OCI-LY3 (cell line): ENCODE measurements at regions not wholly inside any gene's neighbourhood (a gene's known extent, or its start where the extent isn't known, plus 50 kb on each side); places are given as distances from the start of the nearest gene placed in this dataset.

Experiments
- H2AFZ ChIP-seq: fragments of 200-600, 300-600 bp; shearing (Covaris generic); 2 replicates; pipeline ENCODE4 v1.6.0; 2014; ENCODE audit warnings: antibody characterized with exemption, low read depth, low read length
- H3K27ac ChIP-seq: fragments of 200-600, 300-600 bp; sonication (generic); 2 replicates; pipeline ENCODE4 v1.5.1; 2014; ENCODE audit warnings: mild to moderate bottlenecking, low read length, moderate library complexity, mixed read lengths
- H3K27me3 ChIP-seq: fragments of 200-600, 300-600 bp; sonication (generic); 2 replicates; pipeline ENCODE4 v1.6.1; 2014; ENCODE audit warnings: low read depth, low read length, mixed read lengths
- H3K36me3 ChIP-seq: fragments of 200-600, 300-600 bp; sonication (generic); replicated peaks from 2 replicates; pipeline ENCODE3; 2014; ENCODE audit warnings: low read depth, low read length, mixed read lengths
- H3K4me1 ChIP-seq: fragments of 300-600, 200-600 bp; sonication (generic); 2 replicates; pipeline ENCODE4 v1.6.1; 2014; ENCODE audit warnings: low read length, mixed read lengths
- H3K4me2 ChIP-seq: fragments of 200-600, 300-600 bp; sonication (generic); 2 replicates; pipeline ENCODE4 v1.6.1; 2014; ENCODE audit warnings: low read length, mixed read lengths
- H3K4me3 ChIP-seq: fragments of 300-600, 200-600 bp; sonication (generic); 2 replicates; pipeline ENCODE4 v1.5.1; 2014; ENCODE audit warnings: antibody characterized with exemption, mild to moderate bottlenecking, low read length, moderate library complexity
- H3K79me2 ChIP-seq: fragments of 300-600, 200-600 bp; shearing (Covaris generic); 2 replicates; pipeline ENCODE4 v1.6.1; 2014; ENCODE audit warnings: mild to moderate bottlenecking, low read length, mixed read lengths
- H3K9ac ChIP-seq: fragments of 300-600, 200-600 bp; shearing (Covaris generic); 2 replicates; pipeline ENCODE4 v1.6.0; 2014; ENCODE audit warnings: mild to moderate bottlenecking, low read length, moderate library complexity
- H3K9me3 ChIP-seq: fragments of 200-600, 300-600 bp; shearing (Covaris generic); 2 replicates; pipeline ENCODE4 v1.6.1; 2014; ENCODE audit warnings: low read length, mixed read lengths; ENCODE audit not compliant: insufficient read depth
- H4K20me1 ChIP-seq: fragments of 200-600, 300-600 bp; sonication (generic); 2 replicates; pipeline ENCODE4 v1.6.1; 2016; ENCODE audit warnings: low read length, mixed read lengths; ENCODE audit not compliant: insufficient read depth
- EZH2phosphoT487 ChIP-seq: fragments of 200-600 bp; shearing (Covaris generic); IDR thresholded peaks from 2 replicates; pipeline ENCODE4 v1.6.1; 2018; ENCODE audit warnings: antibody characterized with exemption, mixed run types, low read depth
- TF ChIP-seq, protein P1 (sequence below): fragments of 200-600, 300-600 bp; sonication (generic); IDR thresholded peaks from 2 replicates; pipeline ENCODE4 v1.5.1; 2014; ENCODE audit warnings: antibody characterized with exemption, low read length, low read depth

DNA sequence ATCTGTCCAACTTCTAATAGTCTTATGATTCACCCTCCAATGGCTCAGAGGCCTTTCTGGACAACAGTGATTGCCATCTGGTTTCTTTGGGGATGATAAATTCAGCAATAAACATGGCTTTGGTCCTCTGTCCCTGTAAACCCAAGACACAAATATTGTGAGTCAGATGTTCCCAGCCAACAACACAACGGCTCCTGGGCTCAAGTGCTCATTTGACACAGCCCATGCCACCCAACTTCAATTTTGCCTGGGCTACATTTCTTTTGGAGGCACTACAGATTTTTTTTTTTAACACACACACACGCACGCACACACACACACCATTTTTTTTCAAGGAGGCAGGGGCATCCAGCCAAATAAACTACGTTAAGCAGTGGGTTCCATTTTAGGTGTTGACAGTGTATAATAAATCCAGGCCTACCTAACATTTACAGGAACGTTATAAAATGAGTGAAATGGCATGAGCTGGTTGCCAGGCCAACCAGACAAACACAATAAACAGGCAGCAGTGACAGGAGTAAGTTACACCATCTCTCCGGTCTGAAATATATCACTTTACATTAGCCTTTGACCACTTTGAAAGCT lies 939.9 kb upstream of the SOX9 start:
- no peaks in the 10 kb centered on the region for H3K4me1 ChIP-seq
- H2AFZ ChIP-seq, result no peak overlapping the region
- no peaks in the 10 kb centered on the region for H4K20me1 ChIP-seq
- no peaks in the 10 kb centered on the region for H3K27me3 ChIP-seq
- no peak overlapping the region for H3K9ac ChIP-seq
- no peaks in the 10 kb centered on the region for H3K36me3 ChIP-seq
- TF ChIP-seq, protein P1, sequence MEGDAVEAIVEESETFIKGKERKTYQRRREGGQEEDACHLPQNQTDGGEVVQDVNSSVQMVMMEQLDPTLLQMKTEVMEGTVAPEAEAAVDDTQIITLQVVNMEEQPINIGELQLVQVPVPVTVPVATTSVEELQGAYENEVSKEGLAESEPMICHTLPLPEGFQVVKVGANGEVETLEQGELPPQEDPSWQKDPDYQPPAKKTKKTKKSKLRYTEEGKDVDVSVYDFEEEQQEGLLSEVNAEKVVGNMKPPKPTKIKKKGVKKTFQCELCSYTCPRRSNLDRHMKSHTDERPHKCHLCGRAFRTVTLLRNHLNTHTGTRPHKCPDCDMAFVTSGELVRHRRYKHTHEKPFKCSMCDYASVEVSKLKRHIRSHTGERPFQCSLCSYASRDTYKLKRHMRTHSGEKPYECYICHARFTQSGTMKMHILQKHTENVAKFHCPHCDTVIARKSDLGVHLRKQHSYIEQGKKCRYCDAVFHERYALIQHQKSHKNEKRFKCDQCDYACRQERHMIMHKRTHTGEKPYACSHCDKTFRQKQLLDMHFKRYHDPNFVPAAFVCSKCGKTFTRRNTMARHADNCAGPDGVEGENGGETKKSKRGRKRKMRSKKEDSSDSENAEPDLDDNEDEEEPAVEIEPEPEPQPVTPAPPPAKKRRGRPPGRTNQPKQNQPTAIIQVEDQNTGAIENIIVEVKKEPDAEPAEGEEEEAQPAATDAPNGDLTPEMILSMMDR, result no peak
- TF ChIP-seq EZH2phosphoT487, result no peak
- H3K9me3 ChIP-seq, result no peaks in the 10 kb centered on the region
- H3K27ac ChIP-seq, result no peak overlapping the region
- H3K4me2 ChIP-seq, result no peak overlapping the region
- no peak overlapping the region for H3K4me3 ChIP-seq
- H3K79me2 ChIP-seq, result no peaks in the 10 kb centered on the region

DNA sequence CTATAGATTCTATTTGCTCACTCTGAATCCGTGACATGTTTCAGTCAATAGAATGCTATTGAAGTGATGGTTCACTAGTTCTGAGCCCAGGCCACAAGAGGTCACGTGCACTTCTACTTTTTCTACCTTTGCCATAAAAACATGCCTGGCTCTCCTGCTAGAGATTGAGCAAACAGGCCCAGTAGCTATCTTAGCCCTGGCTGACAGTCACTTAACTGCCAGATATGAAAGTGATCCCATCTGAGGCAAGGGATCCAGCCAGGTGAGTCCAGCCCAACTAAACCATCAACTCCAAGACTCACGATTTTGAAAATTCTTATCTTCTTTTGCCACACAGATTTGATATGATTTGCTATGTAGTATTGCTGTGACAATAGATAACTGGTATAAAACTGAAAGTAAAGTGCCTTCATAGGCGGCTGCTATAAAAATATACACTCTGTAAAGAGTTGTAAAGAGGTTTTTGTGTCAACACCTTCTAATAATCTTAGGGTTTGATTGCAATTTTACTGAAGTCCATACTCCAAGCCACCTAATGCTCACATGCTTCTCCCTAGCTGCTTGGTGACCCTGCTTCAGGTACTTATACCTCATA lies 937.7 kb upstream of the SOX9 start:
- no peak for TF ChIP-seq EZH2phosphoT487
- TF ChIP-seq, protein P1, result no peak
- Histone ChIP-seq H3K36me3 (no peaks in the 10 kb centered on the region), H3K4me3 (no peak overlapping the region), H3K79me2 (no peaks in the 10 kb centered on the region), H3K4me1 (no peaks in the 10 kb centered on the region), H3K27me3 (no peaks in the 10 kb centered on the region), H3K9ac (no peak overlapping the region), H3K27ac (no peak overlapping the region), H3K4me2 (no peak overlapping the region), H3K9me3 (no peaks in the 10 kb centered on the region), H4K20me1 (no peaks in the 10 kb centered on the region), H2AFZ (no peak overlapping the region)

GRCh38 chr17:71184716-71185115 lies 936.1 kb upstream of the SOX9 start:
- H3K79me2 ChIP-seq, result no peaks in the 10 kb centered on the region
- H4K20me1 ChIP-seq, result no peaks in the 10 kb centered on the region
- H3K4me3 ChIP-seq, result no peak overlapping the region
- no peaks in the 10 kb centered on the region for H3K4me1 ChIP-seq
- H3K27me3 ChIP-seq, result no peaks in the 10 kb centered on the region
- no peaks in the 10 kb centered on the region for H3K9me3 ChIP-seq
- H3K27ac ChIP-seq, result no peak overlapping the region
- H3K36me3 ChIP-seq, result no peaks in the 10 kb centered on the region
- no peak overlapping the region for H3K4me2 ChIP-seq
- H3K9ac ChIP-seq, result no peak overlapping the region
- no peak overlapping the region for H2AFZ ChIP-seq
- TF ChIP-seq, protein P1, result no peak
- TF ChIP-seq EZH2phosphoT487, result no peak

- Histone ChIP-seq H2AFZ (no peak overlapping the region), H3K36me3 (no peaks in the 10 kb centered on the region), H3K4me2 (no peak overlapping the region), H3K4me3 (no peak overlapping the region), H3K27ac (no peak overlapping the region), H4K20me1 (no peaks in the 10 kb centered on the region), H3K79me2 (no peaks in the 10 kb centered on the region), H3K4me1 (no peaks in the 10 kb centered on the region), H3K9me3 (no peaks in the 10 kb centered on the region), H3K27me3 (no peaks in the 10 kb centered on the region), H3K9ac (no peak overlapping the region)
- TF ChIP-seq, protein P1, result no peak
These were observed 933.5 kb upstream of the SOX9 start for GRCh38 chr17:71187145-71187878.
